NCI-H82 (cell line): ENCODE measurements at regions not wholly inside any gene's neighbourhood (a gene's known extent, or its start where the extent isn't known, plus 50 kb on each side); places are given as distances from the start of the nearest gene placed in this dataset.
"Not testable (repeated sequence)": the region's sequence is repeated elsewhere in the genome, so short reads cannot be mapped to it uniquely, and the experiment has no call there.

Experiments
- DNase-seq: peaks from one replicate; lab custom pipeline; 2025; lab: John Stamatoyannopoulos, UW

DNA sequence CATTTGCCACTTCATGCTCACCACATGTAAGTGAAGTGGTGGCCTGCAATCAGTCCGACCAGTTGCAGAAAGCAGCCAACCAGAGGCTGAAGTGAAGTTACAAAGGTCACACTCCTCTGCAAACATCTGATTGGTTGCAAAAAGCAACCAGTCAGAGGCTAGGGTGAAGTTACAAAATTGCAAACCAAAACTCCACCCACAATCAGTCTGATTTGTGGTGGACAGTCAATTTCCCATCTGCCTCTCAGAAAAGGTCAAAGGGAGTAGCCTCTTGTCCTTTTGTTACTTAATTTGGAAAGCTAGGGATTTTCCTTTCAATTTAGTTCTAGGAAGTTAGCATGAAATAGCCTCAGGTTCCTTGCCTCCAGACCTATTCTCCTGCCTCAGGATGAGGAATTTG is 185.0 kb downstream of the UXS1 start:
- no peak for DNase-seq

DNA sequence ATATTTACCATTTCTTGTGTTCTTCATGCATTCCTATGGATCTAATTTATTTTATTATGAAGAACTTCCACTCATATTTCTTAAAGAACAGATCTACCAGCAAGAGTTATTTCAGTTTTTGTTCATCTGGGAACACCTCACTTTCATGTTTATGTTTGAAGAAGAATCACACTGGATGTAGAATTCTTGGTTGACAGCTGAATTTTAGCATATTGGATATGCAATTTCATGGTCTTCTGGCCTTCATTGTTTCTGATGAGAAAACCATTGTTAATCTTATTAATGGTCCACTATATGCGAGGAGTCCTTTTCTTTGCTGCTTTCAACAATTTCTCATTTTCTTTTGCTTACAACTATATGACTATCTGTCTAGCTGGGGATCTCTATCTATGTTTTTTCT is 189.2 kb downstream of the UXS1 start:
- no peak for DNase-seq

- peak; percentile 17 for DNase-seq
Observed at GRCh38 chr2:105999211-105999989, 194.7 kb downstream of the UXS1 start.

GRCh38 chr2:105997711-105998110 is 196.4 kb downstream of the UXS1 start:
- no peak for DNase-seq

DNA sequence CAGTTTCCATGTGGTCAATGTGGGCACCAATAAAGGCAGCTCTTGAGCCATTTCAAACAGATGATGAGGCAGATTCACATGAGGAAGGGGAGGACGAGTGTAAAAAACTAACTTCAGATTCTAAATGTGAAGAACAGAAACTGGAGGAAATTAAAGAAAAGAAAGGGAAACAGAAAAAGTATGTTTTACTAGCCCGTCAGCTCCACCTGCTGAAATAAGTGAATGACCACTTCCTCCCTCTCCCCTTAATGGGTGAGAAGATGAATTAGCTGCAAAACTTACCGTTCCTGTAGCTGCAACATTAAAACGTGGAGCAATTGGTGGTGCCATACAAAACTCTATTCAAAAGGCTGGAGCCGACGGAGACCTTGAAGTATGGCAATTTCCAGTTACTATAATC is 203.5 kb downstream of the UXS1 start:
- DNase-seq = no peak

- DNase-seq = not testable (repeated sequence)
Observed at GRCh38 chr2:105989803-105990202, 204.3 kb downstream of the UXS1 start.

- no peak for DNase-seq
Observed at GRCh38 chr2:105989070-105989469, 205.0 kb downstream of the UXS1 start.

DNA sequence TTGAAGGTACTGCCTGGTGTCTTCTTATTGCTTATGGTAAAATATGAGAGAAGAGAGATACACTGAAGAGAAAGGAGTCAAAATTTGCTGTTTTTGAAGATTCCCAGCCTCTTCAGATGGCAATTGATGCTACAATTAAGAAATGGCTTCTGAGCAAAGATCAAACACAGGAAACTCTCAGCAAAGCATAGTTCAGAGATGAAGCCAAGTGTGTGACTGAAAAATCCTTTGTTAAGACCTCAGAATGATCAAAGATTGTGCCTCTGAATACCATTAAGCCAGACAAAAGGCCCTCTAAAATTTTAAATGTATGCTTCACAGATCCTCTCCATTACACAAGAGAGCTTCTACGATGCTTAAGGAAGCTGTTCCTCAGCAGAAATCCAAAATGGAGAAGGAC is 216.3 kb downstream of the UXS1 start:
- DNase-seq = no peak

GRCh38 chr2:105977212-105977611 is 216.9 kb downstream of the UXS1 start:
- no peak for DNase-seq

- DNase-seq = no peak
Observed at GRCh38 chr2:105974812-105975211, 219.3 kb downstream of the UXS1 start.

GRCh38 chr2:105972927-105973326 is 221.2 kb downstream of the UXS1 start:
- DNase-seq = no peak

DNA sequence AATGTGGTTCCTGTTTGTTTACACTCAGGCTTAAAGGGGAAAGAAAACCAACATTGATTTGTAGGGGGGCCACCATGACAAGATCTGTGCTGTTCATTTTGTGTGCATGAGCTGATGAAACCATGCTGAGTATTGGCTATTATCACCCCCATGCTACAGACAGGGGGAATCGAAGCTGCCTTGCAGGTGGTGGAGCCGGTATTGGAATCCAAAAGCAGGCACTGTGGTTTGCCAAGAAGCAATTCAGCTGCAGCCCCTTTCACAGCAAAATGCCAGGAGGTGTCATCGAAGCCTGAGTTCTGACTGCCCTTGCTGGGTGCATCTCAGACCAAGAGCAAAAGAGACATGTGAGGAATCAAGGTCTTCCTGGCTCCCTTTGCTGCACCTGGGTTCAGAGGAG is 221.9 kb downstream of the UXS1 start:
- no peak for DNase-seq

- DNase-seq = peak; percentile 58
Observed at GRCh38 chr2:105969552-105969951, 224.5 kb downstream of the UXS1 start.

DNA sequence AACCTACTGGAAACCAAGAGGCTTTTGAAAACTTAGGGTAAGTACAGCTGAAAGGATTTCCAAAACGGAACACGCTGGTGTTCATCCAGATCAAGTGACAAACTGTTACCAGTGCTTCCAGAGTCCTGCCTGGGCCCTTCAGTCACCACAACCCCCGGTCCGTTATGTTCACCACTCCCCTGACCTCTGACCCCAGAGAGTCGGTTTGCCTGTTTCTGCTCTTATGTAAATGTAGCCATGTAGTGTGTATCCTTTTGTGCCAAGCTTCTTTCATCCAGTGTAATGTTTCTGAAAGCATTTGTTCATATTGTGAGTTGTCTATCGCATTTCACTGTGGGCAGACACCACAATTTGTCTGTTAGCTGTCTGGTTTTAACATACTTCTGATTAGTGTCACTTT is 217.5 kb downstream of the NCK2 start:
- no peak for DNase-seq

DNA sequence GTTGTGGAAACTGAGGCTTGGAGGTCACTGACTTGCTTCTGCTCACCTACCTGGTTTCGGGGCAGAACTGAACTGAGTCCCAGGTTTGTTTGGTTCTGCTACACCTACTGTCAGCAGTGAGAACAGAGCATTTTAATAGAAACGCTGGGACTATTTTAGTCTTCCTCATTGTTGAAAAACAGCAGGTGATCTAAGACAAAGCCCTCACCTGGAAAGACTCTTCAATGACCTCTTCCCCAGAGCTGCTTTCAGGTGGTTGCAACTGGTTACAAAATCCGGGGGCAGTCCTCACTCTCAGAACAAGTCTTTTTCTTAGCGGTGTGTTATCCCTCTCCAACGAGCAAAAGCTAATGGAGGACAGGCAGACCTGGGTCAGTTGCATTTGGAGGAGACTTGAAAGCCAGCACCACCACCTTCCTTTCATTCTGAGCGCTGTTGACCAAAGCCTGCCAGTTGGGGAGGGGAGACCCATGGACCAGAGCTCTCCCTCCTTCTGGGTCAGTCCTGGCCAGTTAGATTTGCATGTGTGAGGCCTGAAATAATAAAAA is 217.0 kb downstream of the NCK2 start:
- DNase-seq = no peak

DNA sequence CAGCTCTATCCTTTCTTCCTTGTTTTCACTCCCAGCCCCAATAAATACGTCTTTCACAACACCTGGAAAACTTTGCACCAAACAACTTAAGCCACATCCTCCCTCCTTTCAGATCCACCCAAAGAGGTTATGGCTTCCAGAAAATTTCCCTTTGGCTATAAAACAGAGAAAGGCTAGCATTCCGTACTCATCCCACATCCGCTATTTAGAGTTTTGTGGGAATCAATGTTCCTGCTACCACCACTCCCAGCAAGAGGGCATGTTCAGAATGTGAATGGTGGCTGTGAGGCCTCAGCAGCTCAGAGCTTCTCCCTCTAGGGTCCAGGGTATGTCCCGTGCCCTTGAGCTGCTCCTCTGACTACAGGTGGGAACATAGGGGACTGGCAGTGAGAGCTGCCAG is 214.6 kb downstream of the NCK2 start:
- DNase-seq = no peak

- peak; percentile 51 for DNase-seq
Observed at GRCh38 chr2:105954891-105955290, 210.2 kb downstream of the NCK2 start.

DNA sequence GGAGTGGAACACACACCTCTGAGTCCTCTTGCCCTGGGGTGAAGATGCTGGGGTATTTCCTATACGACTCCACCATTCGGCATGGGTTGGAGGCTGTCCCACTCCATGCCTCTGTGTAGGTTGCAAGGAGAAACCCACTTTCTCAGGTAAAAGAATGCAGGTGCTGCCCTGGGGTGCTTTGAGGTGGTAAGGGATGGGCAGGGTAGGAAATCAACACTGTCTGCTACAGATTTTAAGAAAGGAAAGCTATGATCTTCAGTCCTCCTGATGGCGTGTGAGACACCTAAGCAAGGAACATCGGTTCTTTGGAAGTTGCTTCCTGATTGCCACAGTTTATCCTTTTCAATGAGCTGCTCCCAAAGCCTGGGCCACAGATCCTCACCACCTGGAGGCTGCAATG is 209.2 kb downstream of the NCK2 start:
- no peak for DNase-seq

GRCh38 chr2:105952131-105952530 is 207.4 kb downstream of the NCK2 start:
- no peak for DNase-seq

GRCh38 chr2:105951384-105951694 is 206.6 kb downstream of the NCK2 start:
- DNase-seq = peak; percentile 36

DNA sequence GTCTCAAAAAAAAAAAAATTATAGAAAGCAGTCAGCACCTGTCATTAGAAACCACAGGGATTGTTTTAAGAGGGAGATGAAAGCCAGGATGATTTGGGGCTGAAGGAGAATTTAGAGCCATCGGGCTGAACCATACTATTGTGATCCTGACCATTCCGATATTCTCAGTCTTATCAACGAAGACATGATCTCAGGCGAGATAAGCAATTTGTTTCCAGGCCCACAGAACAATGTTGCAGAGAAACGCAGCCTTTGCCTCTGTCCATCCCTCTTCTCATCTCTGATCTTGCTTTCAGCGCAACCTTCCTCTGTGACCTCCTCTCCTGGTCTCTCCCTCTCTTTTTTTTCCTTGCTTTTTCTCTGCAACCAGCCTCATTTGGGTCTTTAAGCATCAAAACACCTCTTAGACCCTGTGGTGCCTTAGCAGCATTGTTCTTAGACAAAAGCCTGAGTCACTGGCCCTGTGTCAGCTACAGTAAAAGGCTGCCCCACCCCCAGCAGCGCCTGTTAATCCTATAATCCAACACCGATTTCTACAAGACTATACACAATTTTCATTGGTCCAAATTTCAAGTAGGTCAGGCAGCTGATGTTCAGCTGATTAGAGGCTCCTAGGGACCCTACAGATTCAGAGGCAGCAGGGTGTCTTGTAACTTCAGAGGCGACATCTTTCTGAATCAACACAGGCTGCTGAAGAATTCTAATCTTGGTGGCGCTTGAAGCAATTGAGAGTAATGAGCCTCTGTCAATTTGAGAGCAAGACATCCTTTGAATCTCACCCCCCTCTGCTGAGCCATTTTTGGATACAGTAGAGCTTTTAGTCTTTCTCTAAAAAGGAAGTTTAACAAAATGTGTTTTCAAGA is 206.0 kb downstream of the NCK2 start:
- DNase-seq = peak; percentile 97

DNA sequence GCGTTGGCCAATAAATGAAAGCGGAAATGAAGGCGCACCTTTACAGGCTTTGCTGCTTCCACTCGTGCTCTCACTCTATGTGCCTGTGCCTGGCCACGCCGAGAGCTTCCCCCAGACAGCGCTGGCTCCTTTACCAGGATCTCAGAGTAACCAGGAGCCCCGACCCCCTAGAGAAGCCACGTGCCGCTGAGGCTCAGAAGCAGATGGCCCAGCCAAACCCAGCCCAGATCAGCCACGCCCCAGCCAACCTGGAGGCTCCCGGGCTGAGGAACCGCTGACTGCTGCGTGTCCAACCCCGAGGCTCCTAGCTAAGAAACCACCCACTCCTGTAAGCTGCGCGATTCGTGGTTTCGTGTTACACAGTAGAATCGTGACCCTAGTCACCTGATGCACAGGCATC is 199.3 kb downstream of the NCK2 start:
- no peak for DNase-seq
